ENCODE measurements at regions not wholly inside any gene's neighbourhood (a gene's known extent, or its start where the extent isn't known, plus 50 kb on each side); places are given as distances from the start of the nearest gene placed in this dataset.

GRCh38 chr13:103443604-103444003, 377.4 kb upstream of the SLC10A2 start:
- no peak for TF ChIP-seq POLR2AphosphoS5 (IDR thresholded peaks at IDR 0.05; ENCODE audit: low read depth)
- no peak for TF ChIP-seq JUNB (IDR thresholded peaks at IDR 0.05; ENCODE audit: unreplicated experiment)
- TF ChIP-seq CTCF (conservative IDR thresholded peaks at IDR 0.05; ENCODE audit: low read depth in 2 of 2) = no peak
- no peak for TF ChIP-seq EZH2 (IDR thresholded peaks at IDR 0.05; ENCODE audit: low read depth, unreplicated experiment)
- TF ChIP-seq EZH2phosphoT487 (IDR thresholded peaks at IDR 0.05; ENCODE audit: unreplicated experiment) = no peak
- TF ChIP-seq CREB1 (CRISPR knock-in tag; IDR thresholded peaks at IDR 0.05; ENCODE audit: low read depth) = no peak
- no peak for TF ChIP-seq ZNF331 (CRISPR knock-in tag; IDR thresholded peaks at IDR 0.05; ENCODE audit: low read depth)
- TF ChIP-seq REST (IDR thresholded peaks at IDR 0.05; ENCODE audit: unreplicated experiment) = no peak
- TF ChIP-seq NANOG (IDR thresholded peaks at IDR 0.05; ENCODE audit: borderline replicate concordance) = no peak
- TF ChIP-seq STAT1 (IDR thresholded peaks at IDR 0.05; ENCODE audit: unreplicated experiment) = no peak
- TF ChIP-seq, protein P1, sequence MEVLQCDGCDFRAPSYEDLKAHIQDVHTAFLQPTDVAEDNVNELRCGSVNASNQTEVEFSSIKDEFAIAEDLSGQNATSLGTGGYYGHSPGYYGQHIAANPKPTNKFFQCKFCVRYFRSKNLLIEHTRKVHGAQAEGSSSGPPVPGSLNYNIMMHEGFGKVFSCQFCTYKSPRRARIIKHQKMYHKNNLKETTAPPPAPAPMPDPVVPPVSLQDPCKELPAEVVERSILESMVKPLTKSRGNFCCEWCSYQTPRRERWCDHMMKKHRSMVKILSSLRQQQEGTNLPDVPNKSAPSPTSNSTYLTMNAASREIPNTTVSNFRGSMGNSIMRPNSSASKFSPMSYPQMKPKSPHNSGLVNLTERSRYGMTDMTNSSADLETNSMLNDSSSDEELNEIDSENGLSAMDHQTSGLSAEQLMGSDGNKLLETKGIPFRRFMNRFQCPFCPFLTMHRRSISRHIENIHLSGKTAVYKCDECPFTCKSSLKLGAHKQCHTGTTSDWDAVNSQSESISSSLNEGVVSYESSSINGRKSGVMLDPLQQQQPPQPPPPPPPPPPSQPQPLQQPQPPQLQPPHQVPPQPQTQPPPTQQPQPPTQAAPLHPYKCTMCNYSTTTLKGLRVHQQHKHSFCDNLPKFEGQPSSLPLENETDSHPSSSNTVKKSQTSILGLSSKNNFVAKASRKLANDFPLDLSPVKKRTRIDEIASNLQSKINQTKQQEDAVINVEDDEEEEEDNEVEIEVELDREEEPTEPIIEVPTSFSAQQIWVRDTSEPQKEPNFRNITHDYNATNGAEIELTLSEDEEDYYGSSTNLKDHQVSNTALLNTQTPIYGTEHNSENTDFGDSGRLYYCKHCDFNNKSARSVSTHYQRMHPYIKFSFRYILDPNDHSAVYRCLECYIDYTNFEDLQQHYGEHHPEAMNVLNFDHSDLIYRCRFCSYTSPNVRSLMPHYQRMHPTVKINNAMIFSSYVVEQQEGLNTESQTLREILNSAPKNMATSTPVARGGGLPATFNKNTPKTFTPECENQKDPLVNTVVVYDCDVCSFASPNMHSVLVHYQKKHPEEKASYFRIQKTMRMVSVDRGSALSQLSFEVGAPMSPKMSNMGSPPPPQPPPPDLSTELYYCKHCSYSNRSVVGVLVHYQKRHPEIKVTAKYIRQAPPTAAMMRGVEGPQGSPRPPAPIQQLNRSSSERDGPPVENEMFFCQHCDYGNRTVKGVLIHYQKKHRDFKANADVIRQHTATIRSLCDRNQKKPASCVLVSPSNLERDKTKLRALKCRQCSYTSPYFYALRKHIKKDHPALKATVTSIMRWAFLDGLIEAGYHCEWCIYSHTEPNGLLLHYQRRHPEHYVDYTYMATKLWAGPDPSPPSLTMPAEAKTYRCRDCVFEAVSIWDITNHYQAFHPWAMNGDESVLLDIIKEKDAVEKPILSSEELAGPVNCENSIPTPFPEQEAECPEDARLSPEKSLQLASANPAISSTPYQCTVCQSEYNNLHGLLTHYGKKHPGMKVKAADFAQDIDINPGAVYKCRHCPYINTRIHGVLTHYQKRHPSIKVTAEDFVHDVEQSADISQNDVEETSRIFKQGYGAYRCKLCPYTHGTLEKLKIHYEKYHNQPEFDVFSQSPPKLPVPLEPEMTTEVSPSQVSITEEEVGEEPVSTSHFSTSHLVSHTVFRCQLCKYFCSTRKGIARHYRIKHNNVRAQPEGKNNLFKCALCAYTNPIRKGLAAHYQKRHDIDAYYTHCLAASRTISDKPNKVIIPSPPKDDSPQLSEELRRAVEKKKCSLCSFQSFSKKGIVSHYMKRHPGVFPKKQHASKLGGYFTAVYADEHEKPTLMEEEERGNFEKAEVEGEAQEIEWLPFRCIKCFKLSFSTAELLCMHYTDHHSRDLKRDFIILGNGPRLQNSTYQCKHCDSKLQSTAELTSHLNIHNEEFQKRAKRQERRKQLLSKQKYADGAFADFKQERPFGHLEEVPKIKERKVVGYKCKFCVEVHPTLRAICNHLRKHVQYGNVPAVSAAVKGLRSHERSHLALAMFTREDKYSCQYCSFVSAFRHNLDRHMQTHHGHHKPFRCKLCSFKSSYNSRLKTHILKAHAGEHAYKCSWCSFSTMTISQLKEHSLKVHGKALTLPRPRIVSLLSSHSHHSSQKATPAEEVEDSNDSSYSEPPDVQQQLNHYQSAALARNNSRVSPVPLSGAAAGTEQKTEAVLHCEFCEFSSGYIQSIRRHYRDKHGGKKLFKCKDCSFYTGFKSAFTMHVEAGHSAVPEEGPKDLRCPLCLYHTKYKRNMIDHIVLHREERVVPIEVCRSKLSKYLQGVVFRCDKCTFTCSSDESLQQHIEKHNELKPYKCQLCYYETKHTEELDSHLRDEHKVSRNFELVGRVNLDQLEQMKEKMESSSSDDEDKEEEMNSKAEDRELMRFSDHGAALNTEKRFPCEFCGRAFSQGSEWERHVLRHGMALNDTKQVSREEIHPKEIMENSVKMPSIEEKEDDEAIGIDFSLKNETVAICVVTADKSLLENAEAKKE (CRISPR knock-in tag; IDR thresholded peaks at IDR 0.05) = no peak
- no peak for TF ChIP-seq ZNF114 (CRISPR knock-in tag; IDR thresholded peaks at IDR 0.05)
- TF ChIP-seq ETS1 (IDR thresholded peaks at IDR 0.05) = no peak

Data from GM23338 (cell line).